ENCODE measurements at regions not wholly inside any gene's neighbourhood (a gene's known extent, or its start where the extent isn't known, plus 50 kb on each side); places are given as distances from the start of the nearest gene placed in this dataset.

- WGBS = 95% methylated on average over 3 of the region's 3 CpGs
- H3K36me3 ChIP-seq = no peaks in the 10 kb centered on the region
- H3K4me3 ChIP-seq = no peak overlapping the region
- no peak overlapping the region for H3K27ac ChIP-seq
- intact Hi-C loops (cut with DNase I) = no loop called here
- H3K27me3 ChIP-seq (replicated peaks; ENCODE audit: insufficient read depth) = no peaks in the 10 kb centered on the region
- TF ChIP-seq POLR2A (IDR thresholded peaks at IDR 0.05) (no peak), POLR2AphosphoS5 (IDR thresholded peaks at IDR 0.05) (no peak), CTCF (IDR thresholded peaks at IDR 0.05) (no peak)
- DNase-seq (ENCODE audit: low spot score) = no peak
- H3K9me3 ChIP-seq = no peaks in the 10 kb centered on the region
- H3K4me1 ChIP-seq (replicated peaks) = no peaks in the 10 kb centered on the region
These were observed 136.9 kb downstream of the NUAK1 start for GRCh38 chr12:106001837-106002218.

GRCh38 chr12:106003297-106003696 lies 135.5 kb downstream of the NUAK1 start:
- TF ChIP-seq CTCF (IDR thresholded peaks at IDR 0.05) (no peak), POLR2AphosphoS5 (IDR thresholded peaks at IDR 0.05) (no peak), POLR2A (IDR thresholded peaks at IDR 0.05) (no peak)
- Histone ChIP-seq H3K27ac (no peak overlapping the region), H3K36me3 (no peaks in the 10 kb centered on the region), H3K27me3 (replicated peaks; ENCODE audit: insufficient read depth) (no peaks in the 10 kb centered on the region), H3K9me3 (no peaks in the 10 kb centered on the region), H3K4me3 (no peak overlapping the region), H3K4me1 (replicated peaks) (no peaks in the 10 kb centered on the region)
- WGBS = 69% methylated on average over 3 of the region's 3 CpGs
- no peak for DNase-seq (ENCODE audit: low spot score)
- intact Hi-C loops (cut with DNase I) = no loop called here

GRCh38 chr12:106004289-106004688 lies 134.5 kb downstream of the NUAK1 start:
- TF ChIP-seq CTCF (IDR thresholded peaks at IDR 0.05) (no peak), POLR2AphosphoS5 (IDR thresholded peaks at IDR 0.05) (no peak), POLR2A (IDR thresholded peaks at IDR 0.05) (no peak)
- H3K4me1 ChIP-seq (replicated peaks) = no peaks in the 10 kb centered on the region
- H3K36me3 ChIP-seq = no peaks in the 10 kb centered on the region
- H3K27ac ChIP-seq = no peak overlapping the region
- H3K27me3 ChIP-seq (replicated peaks; ENCODE audit: insufficient read depth) = no peaks in the 10 kb centered on the region
- intact Hi-C loops (cut with DNase I) = no loop called here
- DNase-seq (ENCODE audit: low spot score) = no peak
- H3K9me3 ChIP-seq = no peaks in the 10 kb centered on the region
- no peak overlapping the region for H3K4me3 ChIP-seq

- TF ChIP-seq POLR2A (IDR thresholded peaks at IDR 0.05) (no peak), CTCF (IDR thresholded peaks at IDR 0.05) (no peak), POLR2AphosphoS5 (IDR thresholded peaks at IDR 0.05) (no peak)
- H3K4me1 ChIP-seq (replicated peaks) = no peaks in the 10 kb centered on the region
- intact Hi-C loops (cut with DNase I) = no loop called here
- H3K36me3 ChIP-seq = no peaks in the 10 kb centered on the region
- no peak for DNase-seq (ENCODE audit: low spot score)
- no peak overlapping the region for H3K4me3 ChIP-seq
- no peaks in the 10 kb centered on the region for H3K9me3 ChIP-seq
- no peaks in the 10 kb centered on the region for H3K27me3 ChIP-seq (replicated peaks; ENCODE audit: insufficient read depth)
- no peak overlapping the region for H3K27ac ChIP-seq
- 89% methylated on average over 4 of the region's 4 CpGs for WGBS
These were observed 132.4 kb downstream of the NUAK1 start for GRCh38 chr12:106006382-106006781.

- no peaks in the 10 kb centered on the region for H3K4me1 ChIP-seq (replicated peaks)
- H3K9me3 ChIP-seq = no peaks in the 10 kb centered on the region
- no peak for TF ChIP-seq POLR2A (IDR thresholded peaks at IDR 0.05)
- no peak for TF ChIP-seq CTCF (IDR thresholded peaks at IDR 0.05)
- TF ChIP-seq POLR2AphosphoS5 (IDR thresholded peaks at IDR 0.05) = no peak
- WGBS = 90% methylated on average over 2 of the region's 2 CpGs
- H3K27ac ChIP-seq = no peak overlapping the region
- no peaks in the 10 kb centered on the region for H3K36me3 ChIP-seq
- no peak for DNase-seq (ENCODE audit: low spot score)
- intact Hi-C loops (cut with DNase I) = no loop called here
- H3K4me3 ChIP-seq = no peak overlapping the region
- H3K27me3 ChIP-seq (replicated peaks; ENCODE audit: insufficient read depth) = no peaks in the 10 kb centered on the region
These were observed 131.8 kb downstream of the NUAK1 start for GRCh38 chr12:106006940-106007339.
